Adipocyte (in vitro differentiated cells): ENCODE measurements at regions not wholly inside any gene's neighbourhood (a gene's known extent, or its start where the extent isn't known, plus 50 kb on each side); places are given as distances from the start of the nearest gene placed in this dataset.
A peak's percentile ranks its signal among the peaks of the same experiment; 100 is the strongest.

Source experiments
- DNase-seq: peaks from one replicate; pipeline ENCODE4 v3.0.0-alpha.2; 2015; ENCODE audit warnings: low read depth
- H3K27me3 ChIP-seq: replicated peaks from 2 replicates; pipeline ENCODE4 v1.7.0; 2013; ENCODE audit warnings: mild to moderate bottlenecking, low read length, moderate library complexity; ENCODE audit not compliant: control insufficient read depth, insufficient read depth
- H3K36me3 ChIP-seq: 2 replicates; pipeline ENCODE4 v1.7.0; 2013; ENCODE audit warnings: low read length, mild to moderate bottlenecking, moderate library complexity; ENCODE audit not compliant: control insufficient read depth, insufficient read depth, severe bottlenecking
- H3K4me1 ChIP-seq: 2 replicates; pipeline ENCODE4 v1.7.0; 2013; ENCODE audit warnings: mild to moderate bottlenecking, low read length, moderate library complexity; ENCODE audit not compliant: control insufficient read depth, insufficient read depth
- H3K4me3 ChIP-seq: 2 replicates; pipeline ENCODE4 v1.7.0; 2013; ENCODE audit warnings: mild to moderate bottlenecking, low read length, moderate library complexity
- H3K9ac ChIP-seq: 2 replicates; pipeline ENCODE4 v1.7.0; 2013; ENCODE audit warnings: mild to moderate bottlenecking, low read length, moderate library complexity
- H3K9me3 ChIP-seq: 2 replicates; pipeline ENCODE4 v1.7.0; 2013; ENCODE audit warnings: mild to moderate bottlenecking, low read length, moderate library complexity; ENCODE audit not compliant: control insufficient read depth

DNA sequence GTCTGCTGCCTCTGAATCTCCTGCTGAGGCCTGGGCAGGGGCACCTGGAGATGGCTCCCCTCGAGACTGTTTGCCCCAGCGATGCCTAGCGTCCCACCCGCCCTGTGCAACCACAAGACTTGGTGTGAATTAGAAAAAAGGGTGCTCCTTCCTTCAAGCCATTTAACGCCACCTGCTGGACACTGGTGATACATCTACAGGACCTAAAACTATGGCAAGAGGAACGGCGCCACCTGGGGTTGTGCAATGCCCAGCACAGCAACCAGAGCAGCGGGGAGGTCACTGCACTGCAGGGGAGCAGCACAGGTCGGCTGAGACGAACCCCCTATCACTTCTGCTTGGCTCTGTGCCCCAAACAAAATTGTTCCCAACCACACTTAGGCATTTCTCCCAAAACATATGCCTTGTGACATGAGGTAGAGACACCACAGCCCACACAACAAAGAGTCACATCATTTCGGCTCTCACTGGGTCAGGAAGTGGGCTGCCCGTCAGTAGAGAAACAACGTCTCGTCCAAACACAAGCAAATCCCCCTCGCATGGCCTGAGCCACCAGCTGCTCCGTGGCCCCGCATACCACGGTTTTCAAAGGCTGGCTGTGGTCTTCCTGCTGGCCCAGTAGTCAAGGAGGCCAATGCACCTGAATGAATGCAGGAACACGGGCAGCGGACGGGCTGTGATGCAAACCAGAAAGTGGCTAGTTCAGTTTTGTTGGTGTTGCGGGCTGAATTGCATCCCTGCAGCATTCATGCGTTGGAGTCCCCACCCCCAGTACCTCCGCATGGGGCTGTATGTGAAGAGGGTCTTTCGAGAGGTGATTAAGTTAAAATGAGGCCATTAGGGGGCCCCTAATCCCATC is 171.9 kb downstream of the SHANK2 start:
- H3K4me1 ChIP-seq: no peaks in the 10 kb centered on the region
- H3K27me3 ChIP-seq: no peaks in the 10 kb centered on the region
- H3K4me3 ChIP-seq: no peak overlapping the region
- DNase-seq: peak; percentile 78
- no peak overlapping the region for H3K9ac ChIP-seq
- no peaks in the 10 kb centered on the region for H3K36me3 ChIP-seq
- no peaks in the 10 kb centered on the region for H3K9me3 ChIP-seq

DNA sequence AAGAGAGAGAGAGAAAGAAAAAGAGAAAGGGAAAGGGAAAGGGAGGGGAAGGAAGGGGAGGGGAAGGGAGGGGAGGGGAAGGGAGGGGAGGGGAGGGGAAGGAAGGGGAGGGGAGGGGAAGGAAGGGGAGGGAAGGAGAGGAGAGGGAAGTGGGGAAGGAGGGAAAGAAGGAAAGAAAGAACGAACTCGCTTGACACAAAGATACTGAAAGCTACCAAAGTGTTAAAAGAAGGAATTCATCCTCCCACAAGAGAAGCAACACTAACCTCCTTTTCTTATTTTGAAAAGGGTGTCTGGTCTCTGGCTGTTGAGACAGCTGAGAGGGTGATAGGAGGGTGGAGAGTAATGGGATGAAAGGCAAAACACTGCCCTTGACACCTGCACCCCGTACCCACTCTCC is 172.6 kb downstream of the SHANK2 start:
- Histone ChIP-seq H3K27me3 (no peaks in the 10 kb centered on the region), H3K9ac (no peak overlapping the region), H3K4me3 (no peak overlapping the region), H3K9me3 (no peaks in the 10 kb centered on the region), H3K4me1 (no peaks in the 10 kb centered on the region), H3K36me3 (no peaks in the 10 kb centered on the region)
- no peak for DNase-seq

DNA sequence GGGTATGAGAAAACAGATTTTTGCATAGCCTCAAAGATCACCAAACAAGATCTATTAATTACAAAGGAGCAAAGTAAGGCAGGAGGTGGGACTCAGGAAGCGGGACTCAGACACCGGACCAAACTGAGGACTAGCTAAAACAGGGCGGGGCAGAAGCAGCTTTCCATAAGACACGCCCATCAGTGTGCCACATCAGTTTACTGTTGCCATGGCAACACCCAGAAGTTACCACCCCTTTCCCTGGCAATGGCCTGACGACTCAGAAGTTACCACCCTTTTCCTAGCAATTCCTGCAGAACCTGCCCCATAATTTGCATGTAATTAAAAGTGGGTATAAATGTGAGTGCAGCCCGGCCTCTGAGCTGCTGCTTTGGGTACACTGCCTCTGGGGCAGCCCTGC is 173.9 kb downstream of the SHANK2 start:
- no peak overlapping the region for H3K9ac ChIP-seq
- no peak for DNase-seq
- no peaks in the 10 kb centered on the region for H3K27me3 ChIP-seq
- no peak overlapping the region for H3K4me3 ChIP-seq
- H3K4me1 ChIP-seq: no peaks in the 10 kb centered on the region
- no peaks in the 10 kb centered on the region for H3K36me3 ChIP-seq
- H3K9me3 ChIP-seq: no peaks in the 10 kb centered on the region

DNA sequence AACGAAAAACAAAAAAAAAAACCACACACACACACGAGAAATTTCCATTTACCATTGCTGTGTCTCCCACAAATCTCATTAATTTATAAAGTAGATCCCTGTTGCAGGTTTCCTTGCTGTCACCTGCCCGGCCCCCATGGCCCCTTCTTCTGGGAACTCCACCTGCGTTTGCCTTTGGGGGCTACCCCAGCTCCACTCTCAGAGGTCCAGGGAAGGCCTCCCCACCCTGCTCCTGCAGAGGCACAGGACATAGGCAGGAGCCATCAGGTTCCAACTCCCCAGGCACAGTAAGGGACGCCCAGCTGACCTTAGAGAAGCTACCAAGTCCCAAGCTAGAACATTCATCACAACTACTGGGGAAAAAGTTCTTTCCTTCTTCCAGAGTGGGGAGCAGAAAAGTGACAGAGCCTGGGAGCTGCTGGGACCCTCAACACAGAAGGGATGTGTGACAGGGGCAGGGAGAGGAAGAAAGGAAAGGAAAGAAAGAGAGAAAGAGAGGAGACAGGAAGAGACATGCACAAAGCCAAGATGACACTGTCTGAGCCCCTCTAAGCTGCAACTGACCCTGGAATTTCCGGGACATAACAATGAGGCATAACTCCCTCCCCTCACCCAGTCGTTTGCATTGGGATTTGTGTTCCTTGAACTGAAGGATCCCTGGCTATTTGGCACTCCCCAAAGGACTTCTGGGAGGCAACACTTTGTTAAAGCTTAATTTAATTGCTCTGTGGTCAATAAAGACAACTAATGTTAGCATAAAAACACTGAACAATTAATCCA is 175.7 kb downstream of the SHANK2 start:
- Histone ChIP-seq H3K9ac (no peak overlapping the region), H3K4me1 (no peaks in the 10 kb centered on the region), H3K27me3 (no peaks in the 10 kb centered on the region), H3K36me3 (no peaks in the 10 kb centered on the region), H3K9me3 (no peaks in the 10 kb centered on the region), H3K4me3 (no peak overlapping the region)
- no peak for DNase-seq

DNA sequence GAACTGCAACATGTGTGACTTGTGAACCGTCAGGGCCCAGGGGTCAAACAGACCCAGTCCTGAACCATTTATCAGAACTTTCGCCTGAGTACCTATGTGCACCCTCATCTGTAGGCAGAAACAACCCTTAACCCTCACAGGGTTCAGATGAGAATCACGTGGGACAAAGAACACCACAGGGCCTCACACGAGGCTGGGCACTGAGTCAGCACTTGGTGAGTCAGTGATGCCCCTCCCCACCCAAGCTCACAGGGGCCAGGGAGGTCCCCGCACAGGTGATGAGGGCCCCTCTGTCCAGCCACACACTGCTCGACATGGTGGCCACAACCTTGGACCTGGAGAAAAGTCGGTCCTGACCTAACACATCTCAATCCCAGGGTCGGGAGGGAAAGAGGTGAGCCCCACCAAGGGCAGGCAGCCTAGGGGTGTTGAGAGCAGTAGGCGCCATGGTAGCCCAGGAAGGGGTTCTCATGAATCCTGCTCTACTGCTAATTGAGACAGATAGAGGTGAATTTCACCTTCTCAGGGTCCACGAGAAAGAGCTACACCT is 176.4 kb downstream of the SHANK2 start:
- no peak for DNase-seq

DNA sequence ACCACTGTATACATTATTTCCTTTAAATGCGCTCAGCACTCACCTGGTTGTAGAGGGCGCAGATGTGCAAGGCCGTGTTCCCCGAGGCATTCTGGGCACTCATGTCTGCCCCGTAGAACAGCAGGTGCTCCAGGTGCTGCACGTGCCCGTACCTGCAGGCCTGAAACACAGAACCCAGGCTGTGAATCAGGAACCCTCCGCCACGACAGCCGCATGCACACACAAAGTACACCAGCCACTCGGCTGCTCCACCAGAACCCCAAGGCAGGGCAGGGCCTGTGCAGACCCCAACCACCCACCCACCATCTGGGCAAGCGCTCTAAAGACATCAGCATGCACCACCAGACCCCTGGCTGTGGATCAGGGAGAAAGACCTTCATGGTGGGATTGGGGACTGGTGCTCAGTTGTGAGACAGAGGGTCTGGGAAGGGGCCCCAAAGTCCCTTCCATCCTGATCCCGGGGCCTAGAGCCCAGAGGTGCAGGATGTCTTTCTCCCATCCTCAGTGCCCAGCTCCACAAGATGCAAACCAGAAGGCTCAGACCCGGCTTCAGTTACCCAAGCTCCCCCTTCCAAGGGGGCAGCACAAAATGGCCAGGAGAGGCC is 177.2 kb downstream of the SHANK2 start:
- Histone ChIP-seq H3K9me3 (no peaks in the 10 kb centered on the region), H3K9ac (no peak overlapping the region), H3K4me3 (no peak overlapping the region), H3K4me1 (no peaks in the 10 kb centered on the region), H3K36me3 (no peaks in the 10 kb centered on the region), H3K27me3 (no peaks in the 10 kb centered on the region)
- DNase-seq: no peak

More for the DNA sequence above, 176.4 kb downstream of the SHANK2 start:
- Histone ChIP-seq H3K36me3 (no peaks in the 10 kb centered on the region), H3K4me3 (no peak overlapping the region), H3K4me1 (no peaks in the 10 kb centered on the region), H3K9me3 (no peaks in the 10 kb centered on the region), H3K27me3 (no peaks in the 10 kb centered on the region), H3K9ac (no peak overlapping the region)

DNA sequence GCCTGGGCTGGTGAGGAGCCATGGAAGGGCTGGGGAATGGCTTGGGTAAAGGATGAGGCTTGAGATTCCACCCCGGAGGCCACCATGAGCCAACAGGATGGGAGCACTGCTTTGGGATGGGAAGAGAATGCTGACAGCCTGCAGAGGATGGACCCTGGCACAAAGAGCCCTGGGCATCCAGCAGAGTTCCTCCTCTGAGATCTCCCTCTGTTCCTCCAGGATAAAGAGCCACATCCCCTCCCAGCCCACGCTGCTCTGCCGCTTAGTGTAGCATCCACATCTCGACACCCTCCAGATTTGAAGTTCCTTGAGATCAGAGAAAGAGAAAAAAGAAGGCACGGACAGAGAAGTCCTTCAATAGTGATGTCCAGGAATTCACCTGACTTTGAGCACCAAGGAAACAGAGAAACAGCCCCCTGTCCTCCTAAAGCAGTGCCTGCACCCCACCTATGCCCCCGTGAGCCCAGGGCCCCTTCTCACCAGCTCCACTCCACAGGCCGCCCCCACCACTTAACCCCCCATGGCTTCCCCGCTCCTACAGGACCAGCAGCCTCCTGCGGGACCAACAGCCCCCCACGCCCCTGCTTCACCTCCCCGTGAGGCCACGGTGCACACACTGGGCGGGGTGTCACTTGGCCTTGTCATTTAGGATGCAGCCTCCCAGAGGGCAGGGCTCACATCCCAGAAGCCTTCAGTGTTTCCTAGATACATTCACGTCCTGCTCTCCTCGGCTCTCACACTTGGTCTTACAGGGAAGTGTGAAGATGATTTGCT is 180.5 kb downstream of the SHANK2 start:
- Histone ChIP-seq H3K36me3 (no peaks in the 10 kb centered on the region), H3K9me3 (no peaks in the 10 kb centered on the region), H3K9ac (no peak overlapping the region), H3K4me3 (no peak overlapping the region), H3K4me1 (no peaks in the 10 kb centered on the region), H3K27me3 (no peaks in the 10 kb centered on the region)
- DNase-seq: no peak

DNA sequence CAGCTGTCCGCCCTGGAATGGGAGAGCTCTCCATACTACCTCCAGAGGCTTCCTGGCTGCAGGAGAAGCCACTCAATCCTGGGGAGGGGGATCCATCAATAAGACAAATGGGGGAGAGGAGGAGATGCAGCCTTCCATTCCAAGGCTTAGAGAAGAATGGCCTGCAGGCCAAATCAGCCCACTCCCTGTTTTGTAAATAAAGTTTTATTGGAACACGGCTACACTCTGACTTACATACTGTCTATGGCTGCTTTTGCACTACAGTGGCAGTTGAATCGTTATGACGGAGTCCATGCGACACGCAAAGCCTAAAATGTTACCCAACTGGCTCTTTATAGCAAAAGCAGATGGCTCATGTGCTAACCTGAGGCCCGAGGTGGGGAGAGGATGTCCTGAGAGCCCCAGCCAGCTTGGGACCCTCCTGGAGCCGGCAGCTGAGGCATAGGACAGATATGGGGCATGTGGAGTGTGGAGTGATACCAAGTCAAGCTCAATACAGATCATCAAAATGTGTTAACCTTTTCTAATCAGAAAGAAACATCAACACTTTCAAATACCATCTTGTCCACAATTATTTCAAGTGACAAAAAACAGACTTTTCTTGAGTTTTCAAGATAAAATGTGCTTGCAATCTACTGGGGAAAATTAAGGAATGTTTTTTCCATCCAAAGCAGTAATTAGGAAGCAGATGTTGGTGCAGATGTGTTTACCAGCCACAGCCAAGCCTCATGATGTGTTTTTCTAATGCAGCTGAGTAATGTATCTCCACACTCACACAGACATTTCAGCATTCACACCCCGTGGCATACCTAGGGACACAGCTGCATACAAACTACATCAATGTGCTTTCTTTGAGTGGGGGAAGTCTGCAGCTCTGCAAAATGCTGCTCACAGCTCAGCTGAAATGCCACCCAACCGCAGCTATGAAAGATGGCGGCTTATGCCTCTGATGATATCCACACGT is 181.6 kb downstream of the SHANK2 start:
- no peaks in the 10 kb centered on the region for H3K9me3 ChIP-seq
- no peak overlapping the region for H3K4me3 ChIP-seq
- peaks cover 7% of the 10 kb centered on the region for H3K4me1 ChIP-seq
- no peak for DNase-seq
- H3K27me3 ChIP-seq: no peaks in the 10 kb centered on the region
- no peak overlapping the region for H3K9ac ChIP-seq
- H3K36me3 ChIP-seq: no peaks in the 10 kb centered on the region

DNA sequence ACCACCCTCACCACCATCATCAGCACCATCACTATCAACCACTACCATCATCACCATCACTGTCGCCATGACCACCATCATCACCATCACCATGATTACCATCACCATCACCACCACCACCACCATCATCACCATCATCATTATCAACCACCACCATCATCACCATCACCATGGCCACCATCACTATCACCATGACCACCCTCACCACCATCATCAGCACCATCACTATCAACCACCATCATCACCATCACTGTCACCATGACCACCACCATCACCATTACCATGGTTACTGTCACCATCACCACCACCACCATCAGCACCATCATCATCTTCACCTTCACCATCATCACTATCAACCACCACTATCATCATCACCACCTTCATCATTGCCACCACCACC is 183.4 kb downstream of the SHANK2 start:
- Histone ChIP-seq H3K9ac (no peak overlapping the region), H3K27me3 (no peaks in the 10 kb centered on the region), H3K36me3 (no peaks in the 10 kb centered on the region), H3K9me3 (no peaks in the 10 kb centered on the region), H3K4me1 (peaks cover 7% of the 10 kb centered on the region), H3K4me3 (no peak overlapping the region)
- no peak for DNase-seq

DNA sequence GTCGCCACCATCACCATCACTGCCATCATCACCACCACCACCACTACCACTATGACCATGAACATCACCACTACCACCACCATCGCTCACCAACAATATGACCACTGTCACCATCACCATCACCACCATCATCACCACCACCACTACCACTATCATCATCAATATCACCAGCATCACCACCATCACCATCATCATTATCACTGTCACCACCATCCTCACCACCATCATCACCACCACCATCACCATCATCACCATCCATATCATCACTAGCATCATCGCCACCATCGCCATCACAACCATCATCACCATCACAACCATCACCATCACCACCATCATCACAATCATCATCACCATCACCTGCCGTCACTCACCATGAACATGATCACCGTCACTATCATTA is 184.6 kb downstream of the SHANK2 start:
- Histone ChIP-seq H3K4me1 (peaks cover 7% of the 10 kb centered on the region), H3K4me3 (no peak overlapping the region), H3K9me3 (no peaks in the 10 kb centered on the region), H3K9ac (no peak overlapping the region), H3K27me3 (no peaks in the 10 kb centered on the region), H3K36me3 (no peaks in the 10 kb centered on the region)
- DNase-seq: no peak
